GM18508 (cell line): ENCODE measurements at regions not wholly inside any gene's neighbourhood (a gene's known extent, or its start where the extent isn't known, plus 50 kb on each side); places are given as distances from the start of the nearest gene placed in this dataset.

Experiments
- ATAC-seq: cut with Tn5 transposase; IDR thresholded peaks from one replicate; pipeline ENCODE4 v1.9.1; 2021; ENCODE audit warnings: moderate number of reproducible peaks; ENCODE audit not compliant: insufficient read depth, unreplicated experiment

GRCh38 chr14:53495846-53496343 lies 342.8 kb upstream of the DDHD1 start:
- no peak for ATAC-seq

GRCh38 chr14:53494587-53494986 lies 341.5 kb upstream of the DDHD1 start:
- no peak for ATAC-seq

GRCh38 chr14:53493860-53494259 lies 340.7 kb upstream of the DDHD1 start:
- ATAC-seq, result no peak

- no peak for ATAC-seq
These were observed 340.2 kb upstream of the DDHD1 start for GRCh38 chr14:53493320-53493719.

GRCh38 chr14:53491884-53492277 lies 338.8 kb upstream of the DDHD1 start:
- ATAC-seq, result no peak

GRCh38 chr14:53491256-53491883 lies 338.2 kb upstream of the DDHD1 start:
- no peak for ATAC-seq

GRCh38 chr14:53478174-53478573 lies 325.1 kb upstream of the DDHD1 start:
- no peak for ATAC-seq

GRCh38 chr14:53473480-53473879 lies 320.4 kb upstream of the DDHD1 start:
- no peak for ATAC-seq

GRCh38 chr14:53472306-53472705 lies 319.2 kb upstream of the DDHD1 start:
- ATAC-seq, result no peak

- no peak for ATAC-seq
These were observed 317.4 kb upstream of the DDHD1 start for GRCh38 chr14:53470351-53471043.

- no peak for ATAC-seq
These were observed 315.8 kb upstream of the DDHD1 start for GRCh38 chr14:53468876-53469275.

- ATAC-seq, result no peak
These were observed 311.3 kb upstream of the DDHD1 start for GRCh38 chr14:53464376-53464775.

- no peak for ATAC-seq
These were observed 310.0 kb upstream of the DDHD1 start for GRCh38 chr14:53462931-53463778.

- ATAC-seq, result no peak
These were observed 308.7 kb upstream of the DDHD1 start for GRCh38 chr14:53461858-53462257.

- ATAC-seq, result no peak
These were observed 307.4 kb upstream of the DDHD1 start for GRCh38 chr14:53460544-53460943.

- ATAC-seq, result no peak
These were observed 305.3 kb upstream of the DDHD1 start for GRCh38 chr14:53458368-53458814.

- no peak for ATAC-seq
These were observed 303.8 kb upstream of the DDHD1 start for GRCh38 chr14:53456931-53457330.

GRCh38 chr14:53452005-53452673 lies 299.0 kb upstream of the DDHD1 start:
- ATAC-seq, result no peak

- no peak for ATAC-seq
These were observed 297.7 kb upstream of the DDHD1 start for GRCh38 chr14:53450871-53451270.

- no peak for ATAC-seq
These were observed 295.6 kb upstream of the DDHD1 start for GRCh38 chr14:53448682-53449081.
